ENCODE measurements at regions not wholly inside any gene's neighbourhood (a gene's known extent, or its start where the extent isn't known, plus 50 kb on each side); places are given as distances from the start of the nearest gene placed in this dataset.

GRCh38 chr14:40694023-40694422 is 912.7 kb upstream of the LRFN5 start (continued):
- TF ChIP-seq MLXIP (CRISPR knock-in tag; IDR thresholded peaks at IDR 0.05; ENCODE audit: borderline replicate concordance) (no peak), ADNP (CRISPR knock-in tag; IDR thresholded peaks at IDR 0.05) (no peak), RFXANK (CRISPR knock-in tag; IDR thresholded peaks at IDR 0.05) (no peak), ZNF609 (CRISPR knock-in tag; IDR thresholded peaks at IDR 0.05; ENCODE audit: borderline replicate concordance) (no peak), SMC3 (IDR thresholded peaks at IDR 0.05; ENCODE audit: low read length) (no peak), PLRG1 (conservative IDR thresholded peaks at IDR 0.05) (no peak), MZF1 (CRISPR knock-in tag; IDR thresholded peaks at IDR 0.05; ENCODE audit: borderline replicate concordance) (no peak), BATF2 (CRISPR knock-in tag; IDR thresholded peaks at IDR 0.05) (no peak)

Data from HepG2 (cell line).